GM21360 (cell line): ENCODE measurements at regions not wholly inside any gene's neighbourhood (a gene's known extent, or its start where the extent isn't known, plus 50 kb on each side); places are given as distances from the start of the nearest gene placed in this dataset.

Experiments
- ATAC-seq: cut with Tn5 transposase; IDR thresholded peaks from one replicate; pipeline ENCODE4 v1.9.1; 2021; ENCODE audit warnings: mild to moderate bottlenecking, moderate library complexity; ENCODE audit not compliant: unreplicated experiment

DNA sequence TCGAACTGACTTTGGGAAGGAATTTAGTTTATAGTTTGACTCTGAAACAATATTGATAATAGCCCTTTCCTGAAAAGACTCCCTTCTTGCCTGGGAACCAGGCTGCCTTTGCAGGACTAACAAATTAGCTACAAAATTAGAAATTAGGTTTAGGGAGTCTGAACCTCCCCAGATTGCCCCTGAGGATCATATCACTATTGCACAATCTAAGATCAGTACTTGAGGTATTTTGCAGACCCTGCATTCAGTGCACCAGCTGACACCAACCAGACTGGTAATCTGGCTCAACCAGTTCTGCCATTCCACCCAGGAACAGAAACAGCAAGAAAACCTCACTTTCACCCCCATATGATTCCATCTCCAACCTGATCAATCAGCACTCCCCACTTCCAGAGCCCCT lies 131.8 kb upstream of the GALNT5 start:
- ATAC-seq, result no peak

- ATAC-seq, result no peak
Observed at GRCh38 chr2:157127249-157128012, 130.1 kb upstream of the GALNT5 start.

DNA sequence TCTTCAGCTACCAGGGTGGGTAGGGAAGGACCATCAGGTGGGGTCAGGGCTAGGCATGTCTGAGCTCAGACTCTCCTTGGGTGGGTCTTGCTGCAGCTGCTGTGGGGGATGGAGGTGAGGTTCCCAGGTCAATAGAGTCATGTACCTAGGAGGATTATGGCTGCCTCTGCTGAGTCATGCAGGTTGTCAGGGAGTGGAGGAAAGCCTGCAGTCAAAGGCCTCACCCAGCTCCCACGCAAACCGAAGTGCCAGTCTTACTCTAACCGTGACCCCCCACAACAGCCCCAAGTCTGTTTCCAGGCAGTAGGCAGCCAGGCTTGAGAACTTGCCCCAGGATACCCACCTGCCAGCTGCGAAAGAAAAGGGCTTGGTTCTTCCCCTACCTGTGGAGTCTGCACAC lies 113.6 kb upstream of the GALNT5 start:
- ATAC-seq, result no peak

DNA sequence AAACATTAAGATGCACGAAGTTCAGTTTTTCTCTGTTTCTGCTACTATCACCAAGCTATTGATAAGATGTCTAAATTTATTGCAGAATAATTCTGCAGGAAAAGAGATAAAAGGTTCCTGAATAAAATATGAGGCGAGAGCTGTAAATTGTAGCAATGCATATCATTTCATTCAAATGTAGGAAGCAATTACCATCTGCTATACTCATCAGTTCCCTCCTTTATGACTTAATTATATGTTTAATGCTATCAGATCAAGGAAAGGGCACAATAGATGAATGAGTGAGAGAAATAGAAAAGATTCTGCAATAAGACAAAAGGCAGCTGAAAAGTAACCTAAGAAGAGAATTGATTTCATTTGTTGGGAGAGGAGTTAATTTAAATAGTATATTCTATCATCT lies 108.2 kb upstream of the GALNT5 start:
- ATAC-seq, result no peak

DNA sequence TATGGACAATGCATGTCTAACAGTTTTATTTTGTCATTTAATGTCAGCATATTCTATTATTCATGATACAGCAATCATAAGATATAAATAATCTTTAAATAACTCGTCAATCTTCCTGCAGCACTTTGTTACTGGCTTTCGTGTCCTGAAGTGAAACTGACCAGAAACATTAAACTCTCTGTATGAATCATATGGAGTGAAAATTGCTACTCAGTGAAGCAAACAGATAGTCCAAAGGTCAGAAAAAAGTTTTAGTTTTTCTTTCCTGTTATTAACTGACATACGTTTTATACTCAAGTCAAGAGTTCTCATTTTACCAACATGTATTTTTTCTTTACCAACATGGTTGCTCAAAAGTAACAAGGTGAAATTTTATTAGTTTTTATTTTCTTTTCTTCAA lies 106.8 kb upstream of the GALNT5 start:
- ATAC-seq, result peak; percentile 90

- no peak for ATAC-seq
Observed at GRCh38 chr2:157152362-157152761, 105.1 kb upstream of the GALNT5 start.

DNA sequence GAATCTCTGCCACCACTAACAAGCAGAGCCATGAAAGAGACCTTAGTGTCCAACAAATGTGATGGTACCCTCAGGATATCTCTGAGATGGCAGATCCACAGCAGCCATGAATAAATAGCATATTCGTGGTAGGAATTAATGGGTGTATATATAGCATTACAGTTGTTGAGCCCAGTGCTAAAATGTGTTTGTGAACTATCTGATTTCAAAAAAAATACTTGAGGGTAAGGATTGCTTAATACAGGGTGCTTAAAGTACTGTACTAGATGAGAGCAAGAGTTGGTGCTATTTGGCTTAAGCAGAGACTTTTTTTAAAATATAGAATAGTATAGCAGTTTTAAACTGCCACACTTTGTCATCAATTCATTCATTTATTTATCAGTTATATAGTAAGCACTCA lies 101.5 kb upstream of the GALNT5 start:
- ATAC-seq, result no peak

GRCh38 chr2:157158111-157158510 lies 99.4 kb upstream of the GALNT5 start:
- ATAC-seq, result no peak

GRCh38 chr2:157159221-157159934 lies 98.1 kb upstream of the GALNT5 start:
- ATAC-seq, result no peak

DNA sequence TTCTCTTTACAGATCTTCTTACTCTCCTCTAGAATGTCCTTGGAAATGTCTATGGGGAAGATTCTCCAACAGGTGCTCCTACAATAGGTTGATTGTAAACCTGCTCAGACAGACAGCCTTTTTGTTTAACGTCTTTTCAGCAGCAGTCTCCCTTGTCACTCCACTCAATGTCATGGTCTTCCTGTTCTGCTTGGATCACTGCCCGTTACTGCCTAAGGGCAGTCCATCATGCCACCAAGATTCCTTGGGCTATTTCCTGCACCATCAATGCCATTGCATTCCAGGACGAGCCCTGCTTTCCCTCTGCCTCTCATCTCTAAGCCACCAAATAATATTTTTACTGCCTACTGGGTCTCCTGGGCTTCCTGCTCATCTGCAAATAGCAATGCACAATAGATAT lies 97.4 kb upstream of the GALNT5 start:
- ATAC-seq, result no peak

GRCh38 chr2:157164370-157164769 lies 93.1 kb upstream of the GALNT5 start:
- no peak for ATAC-seq

DNA sequence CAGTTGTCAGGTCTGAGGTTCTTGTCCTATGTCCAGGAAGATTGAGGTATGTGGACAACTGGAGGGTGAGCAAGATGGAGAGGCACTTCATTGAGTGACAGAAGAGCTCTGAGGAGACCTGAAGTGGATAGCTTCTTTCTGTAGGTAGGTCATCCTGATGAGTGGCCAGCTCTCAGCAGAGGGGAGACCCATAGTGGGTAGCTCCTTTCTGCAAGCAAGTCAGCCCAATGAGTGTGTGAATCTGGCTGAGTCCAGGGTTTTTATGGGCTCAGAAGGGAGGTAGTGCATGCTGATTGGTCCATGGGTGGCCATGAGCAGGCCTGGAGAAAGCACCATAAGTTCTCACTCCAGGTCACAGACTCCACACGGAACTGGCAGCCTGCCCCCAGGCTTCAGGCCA lies 92.6 kb upstream of the GALNT5 start:
- ATAC-seq, result no peak

DNA sequence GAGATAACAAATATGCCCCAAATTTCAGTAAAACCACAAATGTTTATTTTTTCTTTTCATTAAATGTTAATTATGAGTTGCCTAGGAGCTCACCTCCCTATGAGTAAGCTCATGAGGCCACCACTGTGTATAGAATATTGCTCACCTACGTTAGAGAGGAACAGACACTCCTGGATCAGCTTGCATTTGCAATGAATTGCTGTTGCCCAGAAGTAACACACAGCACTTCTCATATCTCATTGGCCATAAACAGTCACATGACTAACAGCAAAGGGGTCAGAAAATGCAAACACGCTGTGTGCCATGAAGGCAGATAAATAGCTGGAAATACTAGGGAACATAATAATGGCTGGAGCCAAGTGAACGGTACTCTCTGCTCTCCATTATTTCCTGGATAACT lies 89.0 kb upstream of the GALNT5 start:
- ATAC-seq, result no peak

- ATAC-seq, result no peak
Observed at GRCh38 chr2:157169889-157170288, 87.6 kb upstream of the GALNT5 start.

DNA sequence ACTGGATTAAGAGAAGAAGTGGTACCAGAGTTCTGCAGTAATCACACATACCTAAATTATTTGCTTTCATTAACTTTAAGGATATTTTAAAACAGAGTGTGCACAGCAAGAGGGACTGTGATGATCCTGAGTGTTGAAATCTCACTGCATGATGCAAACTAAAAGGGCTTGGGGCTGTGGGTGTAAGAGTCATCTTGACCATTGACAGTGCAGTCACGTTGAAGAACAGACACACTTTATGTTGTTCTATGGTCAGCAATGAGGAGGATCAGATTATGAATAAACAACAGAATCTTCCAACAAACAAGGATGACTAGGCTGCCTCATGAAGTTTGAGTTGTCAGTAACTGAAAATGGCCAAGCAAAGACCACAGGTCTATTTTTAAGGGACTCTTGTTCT lies 87.2 kb upstream of the GALNT5 start:
- no peak for ATAC-seq

DNA sequence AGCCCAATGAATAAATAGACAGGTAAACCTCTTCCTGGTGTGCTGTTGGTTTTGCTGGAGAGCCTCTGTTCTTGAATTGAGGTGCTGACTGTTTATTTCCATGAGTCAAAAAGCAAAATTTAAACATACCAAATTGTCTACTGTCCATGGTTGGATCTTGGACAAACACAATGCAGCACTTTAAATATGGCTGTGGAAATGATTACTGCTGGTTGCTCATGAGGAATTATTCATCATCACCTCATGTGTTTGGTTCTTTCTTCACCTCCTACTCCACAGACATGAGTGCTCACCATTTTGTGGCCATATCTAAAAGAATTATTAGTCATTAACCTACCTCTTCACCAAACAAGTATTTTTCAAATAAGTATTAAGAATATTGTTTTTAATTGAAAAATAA lies 85.3 kb upstream of the GALNT5 start:
- ATAC-seq, result no peak

DNA sequence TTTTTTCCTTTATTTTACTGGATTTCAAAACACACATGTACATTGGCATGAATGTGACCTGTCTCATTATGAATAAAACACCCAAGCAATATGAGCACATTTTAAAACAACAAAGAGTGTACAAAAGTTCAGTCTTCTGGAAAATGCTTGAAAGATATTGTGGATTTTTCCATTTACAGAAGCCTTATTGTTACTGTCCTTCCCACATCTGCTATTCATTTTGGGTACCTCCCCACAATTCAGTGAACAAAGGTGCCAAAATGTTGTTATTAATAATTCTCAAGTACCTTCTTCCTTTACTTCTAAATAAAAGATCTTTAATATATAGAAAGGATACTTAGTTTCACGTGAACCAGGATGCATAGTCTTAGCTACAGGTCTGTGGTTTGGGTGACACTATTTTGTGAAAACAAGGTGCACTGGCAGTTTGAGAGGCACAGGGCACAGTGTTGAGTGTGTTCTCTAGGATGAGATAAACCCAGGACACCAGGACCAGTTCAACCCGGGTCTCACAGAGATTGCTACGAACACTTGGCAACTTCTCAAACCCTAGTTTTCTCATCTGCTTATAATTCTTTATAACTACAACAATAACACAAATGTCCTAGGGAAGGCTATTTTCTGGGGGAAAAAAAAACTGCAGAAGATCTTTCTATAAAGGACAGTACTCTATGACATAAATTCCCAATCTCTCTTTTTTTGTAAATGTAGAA lies 84.5 kb upstream of the GALNT5 start:
- ATAC-seq, result no peak

DNA sequence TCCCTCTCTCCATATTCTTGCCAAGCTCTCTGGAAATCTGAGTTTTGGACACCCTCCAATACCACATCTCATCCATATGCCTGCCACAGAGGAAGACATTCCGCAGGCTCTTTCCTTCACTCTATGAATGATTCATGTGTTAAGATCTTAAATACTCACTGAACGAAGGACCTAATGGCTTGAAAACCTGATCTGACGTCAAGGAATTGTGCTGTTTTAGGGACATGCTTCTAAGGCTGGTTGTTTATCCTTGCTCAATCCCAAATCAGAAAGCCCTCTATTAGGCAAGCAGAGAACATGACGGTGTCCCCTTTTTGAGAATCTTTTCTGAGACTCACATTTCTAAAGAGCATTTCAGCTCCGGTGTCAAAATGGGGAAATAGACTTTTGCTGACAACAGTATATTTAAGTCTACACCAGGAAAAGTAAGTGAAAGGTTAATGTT lies 83.7 kb upstream of the GALNT5 start:
- no peak for ATAC-seq

DNA sequence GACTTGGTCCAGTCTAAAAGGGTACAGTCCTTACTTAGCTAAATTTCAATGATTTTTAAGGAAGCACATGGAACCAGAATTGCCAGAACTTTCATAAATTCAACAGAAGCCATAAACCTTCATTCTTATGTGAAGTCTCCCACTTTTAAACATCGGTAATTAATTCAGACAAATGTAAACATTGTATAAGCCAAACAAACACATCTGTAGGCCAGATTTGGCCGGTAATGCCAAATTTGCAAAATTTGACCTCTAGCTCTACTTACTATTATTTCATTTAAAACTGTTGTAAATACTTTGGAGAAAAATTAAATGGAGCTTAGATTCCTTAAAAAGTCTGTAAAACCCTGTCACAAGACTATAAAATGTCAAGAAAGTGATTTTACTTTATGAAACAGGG lies 83.2 kb upstream of the GALNT5 start:
- no peak for ATAC-seq

GRCh38 chr2:157176602-157177001 lies 80.9 kb upstream of the GALNT5 start:
- ATAC-seq, result no peak

DNA sequence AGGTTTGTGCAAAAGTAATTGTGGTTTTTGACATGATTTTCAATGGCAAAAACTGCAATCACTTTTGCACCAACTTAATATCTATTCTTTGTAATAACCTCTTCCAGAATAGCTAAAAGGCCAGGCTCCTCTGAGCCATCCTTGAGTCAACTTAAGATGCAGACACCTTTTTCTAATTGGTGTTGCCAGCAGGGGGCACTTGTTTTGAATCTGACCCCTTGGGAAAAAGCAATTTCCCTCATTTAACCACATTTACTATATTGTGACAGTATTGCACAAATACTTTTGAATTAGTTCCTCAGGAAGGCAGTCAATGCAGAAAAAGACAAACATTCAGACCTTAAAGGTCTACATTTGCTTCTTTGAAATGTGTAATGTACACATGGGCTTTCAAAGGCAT lies 78.6 kb upstream of the GALNT5 start:
- ATAC-seq, result no peak
